Heart left ventricle (tissue), 16 donors: ENCODE measurements at regions not wholly inside any gene's neighbourhood (a gene's known extent, or its start where the extent isn't known, plus 50 kb on each side); places are given as distances from the start of the nearest gene placed in this dataset.

Source experiments
- ATAC-seq, 4 donors: fragments of 200-7000 bp; cut with Tn5 transposase; one replicate each; pipeline ENCODE4 v1.9.1; 2020 to 2022; ENCODE audit warnings: moderate library complexity in 4 of 4, mild to moderate bottlenecking in 3 of 4, moderate number of reproducible peaks in 1 of 4
- DNase-seq, 5 donors: peaks; one replicate each; pipeline ENCODE4 v3.0.0-alpha.2; 2020
- H3K27ac ChIP-seq, 12 donors: fragments of 200-600 bp; sonication (generic) in 4 of 12; one replicate each; pipeline versions ENCODE4 v1.5.0 to v1.8.0; 2016 to 2022; ENCODE audit warnings: mild to moderate bottlenecking in 2 of 12
- H3K27me3 ChIP-seq, 9 donors: fragments of 200-600 bp; sonication (generic) in 2 of 9; one replicate each; pipeline versions ENCODE4 v1.5.1 to v1.8.0; 2016 to 2022; ENCODE audit warnings: mild to moderate bottlenecking in 3 of 9
- H3K36me3 ChIP-seq, 9 donors: fragments of 200-600 bp; sonication (generic) in 2 of 9; one replicate each; pipeline versions ENCODE4 v1.5.0 to v1.8.0; 2018 to 2022; ENCODE audit warnings: mild to moderate bottlenecking in 2 of 9
- H3K4me1 ChIP-seq, 12 donors: fragments of 200-600 bp; sonication (generic) in 4 of 12; one replicate each; pipeline versions ENCODE4 v1.5.0 to v1.8.0; 2016 to 2022; ENCODE audit warnings: mild to moderate bottlenecking in 3 of 12
- H3K4me3 ChIP-seq, 12 donors: fragments of 200-600 bp; sonication (generic) in 4 of 12; one replicate each; pipeline versions ENCODE4 v1.5.0 to v1.8.0; 2017 to 2022; ENCODE audit warnings: mild to moderate bottlenecking in 9 of 12, moderate library complexity in 4 of 12
- H3K9me3 ChIP-seq, 12 donors: fragments of 200-600 bp; sonication (generic) in 4 of 12; one replicate each; pipeline versions ENCODE4 v1.5.0 to v1.8.0; 2016 to 2022; ENCODE audit warnings: mild to moderate bottlenecking in 1 of 12
- POLR2A ChIP-seq, 2 donors: fragments of 450-650 bp; IDR thresholded peaks; one replicate each; pipeline ENCODE4 v1.6.1; 2017; ENCODE audit warnings: antibody characterized with exemption in 2 of 2, mild to moderate bottlenecking in 2 of 2, moderate library complexity in 2 of 2
- WGBS, 4 donors: extraction: QIAGEN DNeasy Blood & Tissue Kit in 2 of 4; methylation state at CpG; one replicate each; pipeline versions ENCODE4 v1.1.5 to v1.1.7; 2013 to 2018; 5-methylcytosine and 5-hydroxymethylcytosine counted together
- intact Hi-C, 10 donors: fragments of 100-400 bp; cut with DNase I; formaldehyde crosslinking; loops; one replicate each; pipeline versions ENCODE4 v1.11.1 to v1.14.2; 2022
- TF ChIP-seq, protein P1 (sequence below), 12 donors: fragments of 200-600 bp; sonication (generic) in 4 of 12; IDR thresholded peaks; one replicate each; pipeline versions ENCODE4 v1.5.0 to v1.8.0; 2018 to 2022; ENCODE audit warnings: antibody characterized with exemption in 12 of 12, mild to moderate bottlenecking in 5 of 12
- donor health status: ischemic (EF 13 %, LVEDD 7.1; RV severe dilation, severe dysfunction).
- donor health status: healthy with polysubstance abuse.
- donor health status: DM: no; HTN: yes; CAD: no.
- donor health status: DM: no; HTN: no; CAD: no.
- donor health status: ischemic (EF 25% LVEDD 6.9; RV normal size, moderate dysfunction).
- donor health status: ischemic (EF 25% LVEDD 5.7; RV mildly dilated, moderate dysfunction).
- donor health status: healthy.
- donor health status: DM: yes; HTN: yes; CAD: no.
- donor health status: ischemic (EF 35%, LVEDD 5.7; RV mildly dilated, moderate dysfunction).
- donor health status: nonischemic (EF 11% LVEDD 7.7; RV severe dilation, severe dysfunction).
- donor health status: DM: yes; HTN: yes; CAD: no.
- donor health status: PGD.
- donor health status: ischemic (EF 29% LVEDD 5.4; RV normal size, mild dysfunction).
- donor health status: nonischemic (EF 23%, LVEDD 6.1; RV moderate dilation, normal function).

DNA sequence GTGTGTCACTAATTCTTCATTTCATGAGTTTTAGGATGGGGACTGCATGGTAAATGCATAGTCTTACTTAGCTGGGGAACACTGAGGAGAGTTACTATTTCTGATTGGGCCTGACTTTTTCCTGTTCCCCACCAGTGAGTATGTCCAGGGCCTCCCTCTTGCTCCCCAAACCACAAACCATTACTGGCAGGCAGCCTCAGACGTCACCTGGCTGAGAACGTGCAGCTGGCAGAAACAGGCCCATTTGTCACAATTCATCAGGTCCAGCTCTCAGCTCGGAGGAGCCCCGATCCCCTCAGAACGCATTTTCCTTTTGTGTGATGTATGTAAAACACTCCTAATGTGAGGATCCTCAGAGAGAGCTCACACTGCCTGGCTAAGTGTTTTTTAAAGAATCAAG is 71.7 kb upstream of the SIX3 start:
- Histone ChIP-seq H3K4me3 (no peak overlapping the region), H3K36me3 (no peaks in the 10 kb centered on the region), H3K9me3 (no peaks in the 10 kb centered on the region), H3K27me3 (peaks cover 0 to 21% (median 0%) of the 10 kb centered on the region in 9 donors), H3K4me1 (no peaks in the 10 kb centered on the region), H3K27ac (no peak overlapping the region)
- ATAC-seq = no peak
- intact Hi-C loops = no loop called here
- WGBS, 4 donors = 43 to 52% (median 47%) methylated on average over 5 of the region's 5 CpGs
- no peak for DNase-seq
- TF ChIP-seq, protein P1, sequence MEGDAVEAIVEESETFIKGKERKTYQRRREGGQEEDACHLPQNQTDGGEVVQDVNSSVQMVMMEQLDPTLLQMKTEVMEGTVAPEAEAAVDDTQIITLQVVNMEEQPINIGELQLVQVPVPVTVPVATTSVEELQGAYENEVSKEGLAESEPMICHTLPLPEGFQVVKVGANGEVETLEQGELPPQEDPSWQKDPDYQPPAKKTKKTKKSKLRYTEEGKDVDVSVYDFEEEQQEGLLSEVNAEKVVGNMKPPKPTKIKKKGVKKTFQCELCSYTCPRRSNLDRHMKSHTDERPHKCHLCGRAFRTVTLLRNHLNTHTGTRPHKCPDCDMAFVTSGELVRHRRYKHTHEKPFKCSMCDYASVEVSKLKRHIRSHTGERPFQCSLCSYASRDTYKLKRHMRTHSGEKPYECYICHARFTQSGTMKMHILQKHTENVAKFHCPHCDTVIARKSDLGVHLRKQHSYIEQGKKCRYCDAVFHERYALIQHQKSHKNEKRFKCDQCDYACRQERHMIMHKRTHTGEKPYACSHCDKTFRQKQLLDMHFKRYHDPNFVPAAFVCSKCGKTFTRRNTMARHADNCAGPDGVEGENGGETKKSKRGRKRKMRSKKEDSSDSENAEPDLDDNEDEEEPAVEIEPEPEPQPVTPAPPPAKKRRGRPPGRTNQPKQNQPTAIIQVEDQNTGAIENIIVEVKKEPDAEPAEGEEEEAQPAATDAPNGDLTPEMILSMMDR (IDR thresholded peaks at IDR 0.05) = no peak
- TF ChIP-seq POLR2A (IDR thresholded peaks at IDR 0.05) = no peak

GRCh38 chr2:44877417-44877816 is 64.1 kb upstream of the SIX3 start:
- DNase-seq (no peak), ATAC-seq (no peak)
- Histone ChIP-seq H3K36me3 (no peaks in the 10 kb centered on the region), H3K27ac (no peak overlapping the region), H3K4me1 (no peaks in the 10 kb centered on the region), H3K27me3 (peaks cover 0 to 76% (median 18%) of the 10 kb centered on the region in 9 donors), H3K4me3 (no peak overlapping the region), H3K9me3 (peaks cover 0 to 11% (median 0%) of the 10 kb centered on the region in 12 donors)
- intact Hi-C loops = no loop called here
- WGBS, 4 donors = 72 to 84% (median 78%) methylated on average over 7 of the region's 7 CpGs
- TF ChIP-seq POLR2A (IDR thresholded peaks at IDR 0.05) = no peak
- TF ChIP-seq, protein P1 (IDR thresholded peaks at IDR 0.05) = no peak

DNA sequence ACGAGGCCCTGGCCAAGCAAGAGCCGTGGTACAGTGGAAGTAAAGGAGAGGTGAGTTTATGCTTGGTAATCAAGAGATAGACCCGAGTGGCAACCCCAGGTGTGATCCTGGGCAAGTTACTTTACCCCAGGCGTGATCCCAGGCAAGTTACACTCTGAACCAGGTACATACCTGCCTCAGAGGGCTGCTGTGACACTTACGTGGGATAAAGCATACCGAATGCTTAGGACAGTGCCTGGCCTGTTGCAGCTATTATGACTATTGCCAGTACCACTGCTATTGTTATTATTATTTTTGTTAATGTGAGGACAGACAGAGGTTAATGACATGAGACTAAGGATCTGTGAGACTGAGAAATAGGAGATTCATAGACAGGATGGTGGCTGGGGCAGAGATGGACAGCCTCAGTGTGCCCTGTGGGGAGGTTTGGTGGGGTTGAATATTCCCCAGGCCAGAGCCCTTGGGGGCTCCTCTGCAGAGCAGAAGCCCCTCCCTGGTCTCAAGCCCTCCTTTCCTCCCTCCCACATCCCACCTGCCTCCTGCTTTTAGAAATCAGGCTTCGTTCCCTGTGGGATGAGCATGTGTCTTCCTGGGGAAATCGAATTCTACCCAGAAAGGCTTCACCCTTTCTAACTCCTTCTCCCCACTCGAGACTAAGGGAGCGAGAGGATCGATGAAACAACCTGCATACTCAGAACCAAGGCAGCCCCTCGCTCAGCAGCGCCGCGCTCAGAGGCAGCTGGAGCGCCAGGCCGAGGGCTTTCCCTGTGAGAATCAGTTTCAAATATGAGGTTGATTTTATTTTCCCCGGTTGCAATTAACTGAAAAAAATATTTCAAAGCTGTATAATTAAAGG is 62.0 kb upstream of the SIX3 start:
- ATAC-seq = no peak

GRCh38 chr2:44880125-44880483 is 61.4 kb upstream of the SIX3 start:
- H3K4me1 ChIP-seq = no peaks in the 10 kb centered on the region
- WGBS, 4 donors = 52 to 75% (median 59%) methylated on average over 8 of the region's 8 CpGs
- peaks cover 0 to 85% (median 28%) of the 10 kb centered on the region in 9 donors for H3K27me3 ChIP-seq
- H3K36me3 ChIP-seq = no peaks in the 10 kb centered on the region
- H3K4me3 ChIP-seq = no peak overlapping the region
- H3K27ac ChIP-seq = no peak overlapping the region
- intact Hi-C loops = no loop called here
- ATAC-seq (no peak), DNase-seq (no peak)
- TF ChIP-seq, protein P1 (IDR thresholded peaks at IDR 0.05) = no peak
- TF ChIP-seq POLR2A (IDR thresholded peaks at IDR 0.05) = no peak
- peaks cover 0 to 10% (median 0%) of the 10 kb centered on the region in 12 donors for H3K9me3 ChIP-seq

More for the DNA sequence above, 62.0 kb upstream of the SIX3 start:
- DNase-seq = no peak
- intact Hi-C loops = no loop called here
- TF ChIP-seq POLR2A (IDR thresholded peaks at IDR 0.05) = no peak
- TF ChIP-seq, protein P1 (IDR thresholded peaks at IDR 0.05) = no peak
- H3K4me1 ChIP-seq = no peaks in the 10 kb centered on the region
- no peak overlapping the region for H3K4me3 ChIP-seq
- peaks cover 0 to 85% (median 28%) of the 10 kb centered on the region in 9 donors for H3K27me3 ChIP-seq
- no peaks in the 10 kb centered on the region for H3K36me3 ChIP-seq
- WGBS, 4 donors = 68 to 75% (median 72%) methylated on average over 18 of the region's 18 CpGs
- peaks cover 0 to 11% (median 0%) of the 10 kb centered on the region in 12 donors for H3K9me3 ChIP-seq
- H3K27ac ChIP-seq = no peak overlapping the region
